ENCODE measurements at regions not wholly inside any gene's neighbourhood (a gene's known extent, or its start where the extent isn't known, plus 50 kb on each side); places are given as distances from the start of the nearest gene placed in this dataset.

DNA sequence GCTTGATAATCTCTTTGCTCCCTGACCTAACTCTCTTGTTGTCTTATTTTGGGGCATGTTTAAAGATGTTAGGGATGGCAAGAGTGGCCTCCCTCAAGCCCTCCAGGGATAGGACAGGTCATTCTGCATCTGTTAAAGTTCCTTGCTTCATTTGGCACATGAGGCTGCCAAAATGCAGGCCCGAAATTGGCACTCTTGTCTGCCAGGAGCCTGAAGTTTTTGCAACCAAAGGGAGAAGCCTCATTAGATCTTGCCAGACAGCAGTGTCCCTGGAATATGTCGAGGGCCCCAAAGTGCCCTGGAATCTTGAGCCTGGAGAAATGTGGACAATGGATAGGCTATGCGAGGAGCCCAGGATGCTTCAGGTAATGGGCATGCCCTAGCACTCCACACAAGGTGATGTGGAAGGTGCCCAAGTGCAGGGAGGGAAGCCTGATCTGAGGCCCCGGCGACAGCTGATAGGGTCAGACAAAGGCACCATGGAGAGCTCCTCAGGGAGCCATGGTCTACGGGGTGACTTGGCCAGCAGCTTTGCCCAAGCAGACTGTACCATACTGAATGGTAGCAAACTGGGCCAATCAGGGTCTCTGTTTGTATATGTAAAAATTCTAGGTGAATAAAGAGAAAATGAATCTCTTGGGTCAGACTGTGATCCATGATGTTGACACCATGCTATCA is 173.0 kb upstream of the WSCD2 start:
- intact Hi-C loops (cut with DNase I): no loop called here
- Histone ChIP-seq H3K27ac (no peak overlapping the region), H3K4me1 (no peaks in the 10 kb centered on the region), H3K36me3 (no peaks in the 10 kb centered on the region), H3K9me3 (peaks cover 0 to 4% of the 10 kb centered on the region in 2 donors), H3K27me3 (no peaks in the 10 kb centered on the region), H3K4me3 (no peak overlapping the region)
- no peak for DNase-seq (ENCODE audit: low spot score in 2 of 2)
- TF ChIP-seq, protein P1, sequence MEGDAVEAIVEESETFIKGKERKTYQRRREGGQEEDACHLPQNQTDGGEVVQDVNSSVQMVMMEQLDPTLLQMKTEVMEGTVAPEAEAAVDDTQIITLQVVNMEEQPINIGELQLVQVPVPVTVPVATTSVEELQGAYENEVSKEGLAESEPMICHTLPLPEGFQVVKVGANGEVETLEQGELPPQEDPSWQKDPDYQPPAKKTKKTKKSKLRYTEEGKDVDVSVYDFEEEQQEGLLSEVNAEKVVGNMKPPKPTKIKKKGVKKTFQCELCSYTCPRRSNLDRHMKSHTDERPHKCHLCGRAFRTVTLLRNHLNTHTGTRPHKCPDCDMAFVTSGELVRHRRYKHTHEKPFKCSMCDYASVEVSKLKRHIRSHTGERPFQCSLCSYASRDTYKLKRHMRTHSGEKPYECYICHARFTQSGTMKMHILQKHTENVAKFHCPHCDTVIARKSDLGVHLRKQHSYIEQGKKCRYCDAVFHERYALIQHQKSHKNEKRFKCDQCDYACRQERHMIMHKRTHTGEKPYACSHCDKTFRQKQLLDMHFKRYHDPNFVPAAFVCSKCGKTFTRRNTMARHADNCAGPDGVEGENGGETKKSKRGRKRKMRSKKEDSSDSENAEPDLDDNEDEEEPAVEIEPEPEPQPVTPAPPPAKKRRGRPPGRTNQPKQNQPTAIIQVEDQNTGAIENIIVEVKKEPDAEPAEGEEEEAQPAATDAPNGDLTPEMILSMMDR (IDR thresholded peaks at IDR 0.05): no peak

DNA sequence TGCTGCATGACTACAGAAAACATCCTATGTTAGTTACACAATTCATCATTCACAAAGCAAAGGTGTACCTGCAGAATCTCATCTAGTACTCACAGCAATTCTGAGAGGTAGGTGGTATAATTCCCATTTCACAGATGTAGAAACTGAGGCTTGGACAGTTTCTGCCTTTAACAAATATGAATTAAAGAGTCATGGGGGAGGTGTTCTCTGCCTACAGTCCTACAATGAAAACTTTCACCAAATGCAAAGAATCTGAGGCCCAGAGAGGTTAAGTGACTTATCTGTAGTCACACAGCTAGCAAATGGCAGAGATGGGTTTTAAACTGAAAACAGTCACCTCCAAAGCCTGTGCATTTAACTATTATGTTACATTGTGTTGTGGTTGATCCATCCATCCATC is 171.6 kb upstream of the WSCD2 start:
- H3K4me3 ChIP-seq: no peak overlapping the region
- H3K4me1 ChIP-seq: no peaks in the 10 kb centered on the region
- no peaks in the 10 kb centered on the region for H3K27me3 ChIP-seq
- TF ChIP-seq, protein P1 (IDR thresholded peaks at IDR 0.05): no peak
- intact Hi-C loops (cut with DNase I): no loop called here
- no peak for DNase-seq (ENCODE audit: low spot score in 2 of 2)
- no peaks in the 10 kb centered on the region for H3K36me3 ChIP-seq
- no peaks in the 10 kb centered on the region for H3K9me3 ChIP-seq
- H3K27ac ChIP-seq: no peak overlapping the region

DNA sequence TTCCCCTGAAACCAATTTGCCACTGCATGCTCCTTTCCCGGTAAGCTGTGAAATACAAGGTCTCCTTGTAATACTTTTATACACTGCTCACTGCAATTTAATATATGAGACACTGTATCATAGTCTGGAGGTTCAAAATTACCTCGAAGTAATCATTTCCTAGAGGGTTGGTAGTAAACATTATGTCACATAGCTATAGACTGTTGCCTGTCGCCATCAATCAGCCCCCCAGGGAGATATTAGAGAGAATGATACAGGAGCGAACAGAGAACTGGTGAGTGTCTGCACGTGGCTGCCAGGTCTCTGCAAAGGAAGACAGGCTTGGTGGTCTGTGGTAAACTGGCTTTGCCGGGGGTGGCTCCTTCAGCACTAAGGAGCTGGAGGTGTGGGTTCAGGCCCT is 165.5 kb upstream of the WSCD2 start:
- no peaks in the 10 kb centered on the region for H3K27me3 ChIP-seq
- DNase-seq (ENCODE audit: low spot score in 2 of 2): no peak
- no peak overlapping the region for H3K4me3 ChIP-seq
- H3K4me1 ChIP-seq: no peaks in the 10 kb centered on the region
- intact Hi-C loops (cut with DNase I): no loop called here
- H3K27ac ChIP-seq: no peak overlapping the region
- TF ChIP-seq, protein P1 (IDR thresholded peaks at IDR 0.05): no peak
- no peaks in the 10 kb centered on the region for H3K36me3 ChIP-seq
- H3K9me3 ChIP-seq: no peaks in the 10 kb centered on the region

DNA sequence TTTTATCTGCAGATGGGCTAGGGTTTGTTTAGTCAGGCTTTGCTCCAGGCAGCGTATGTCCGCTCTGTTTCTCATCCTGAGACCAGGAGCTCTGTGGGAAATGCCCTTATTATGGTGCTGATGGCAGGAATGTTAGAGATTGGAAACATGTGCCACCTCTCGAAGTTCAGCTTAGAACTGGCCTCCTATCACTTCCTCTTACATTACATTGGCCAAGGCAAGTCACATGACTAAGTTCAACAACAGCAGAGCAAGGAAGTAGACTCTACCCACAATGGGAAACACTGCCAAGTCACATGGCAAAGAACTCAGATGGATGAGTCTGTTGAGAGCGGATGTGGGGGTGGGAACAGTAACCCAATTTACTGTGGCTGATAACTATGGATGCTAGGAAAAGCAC is 161.9 kb upstream of the WSCD2 start:
- intact Hi-C loops (cut with DNase I): no loop called here
- H3K36me3 ChIP-seq: no peaks in the 10 kb centered on the region
- H3K4me1 ChIP-seq: no peaks in the 10 kb centered on the region
- H3K27ac ChIP-seq: no peak overlapping the region
- no peaks in the 10 kb centered on the region for H3K9me3 ChIP-seq
- H3K4me3 ChIP-seq: no peak overlapping the region
- H3K27me3 ChIP-seq: no peaks in the 10 kb centered on the region
- TF ChIP-seq, protein P1 (IDR thresholded peaks at IDR 0.05): no peak
- DNase-seq (ENCODE audit: low spot score in 2 of 2): no peak

DNA sequence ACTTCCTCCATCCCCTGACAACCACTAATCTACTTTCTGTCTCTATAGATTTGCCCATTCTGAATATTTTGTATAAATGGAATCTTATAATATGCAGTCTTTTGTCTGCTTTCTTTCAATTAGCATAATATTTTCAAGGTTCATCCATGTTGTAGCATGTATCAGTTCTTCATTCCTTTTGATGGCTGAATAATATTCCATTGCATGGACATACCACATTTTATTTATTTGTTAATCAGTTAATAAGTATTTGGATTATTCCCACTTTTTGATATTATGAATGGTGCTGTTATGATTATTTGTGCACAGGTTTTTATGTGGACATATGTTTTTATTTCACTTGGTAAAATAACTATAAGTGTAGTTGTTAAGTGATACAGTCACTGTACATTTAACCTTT is 155.1 kb upstream of the WSCD2 start:
- H3K4me1 ChIP-seq: no peaks in the 10 kb centered on the region
- no peak overlapping the region for H3K27ac ChIP-seq
- TF ChIP-seq, protein P1 (IDR thresholded peaks at IDR 0.05): no peak
- H3K9me3 ChIP-seq: peaks cover 0 to 5% of the 10 kb centered on the region in 2 donors
- H3K4me3 ChIP-seq: no peak overlapping the region
- H3K27me3 ChIP-seq: no peaks in the 10 kb centered on the region
- DNase-seq (ENCODE audit: low spot score in 2 of 2): no peak
- no peaks in the 10 kb centered on the region for H3K36me3 ChIP-seq
- intact Hi-C loops (cut with DNase I): no loop called here

DNA sequence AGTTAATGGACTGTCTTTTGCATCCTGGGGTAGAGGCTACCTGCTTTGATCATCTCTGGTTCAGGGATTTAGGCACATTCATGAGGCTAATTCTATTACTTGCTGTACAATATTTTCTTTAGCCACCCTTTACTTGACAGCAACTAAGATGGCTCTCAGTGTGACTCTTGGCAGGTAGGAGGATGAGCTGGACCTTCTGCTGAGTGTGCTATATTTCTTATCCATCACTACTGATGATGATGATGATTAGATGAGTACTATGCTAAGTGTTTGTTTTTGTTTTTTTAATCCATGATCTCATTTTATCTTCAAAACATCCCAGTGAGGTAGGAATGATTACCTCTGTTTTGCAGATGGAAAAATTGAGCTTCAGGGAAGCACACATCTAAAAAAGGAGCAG is 152.8 kb upstream of the WSCD2 start:
- Histone ChIP-seq H3K4me1 (no peaks in the 10 kb centered on the region), H3K27me3 (no peaks in the 10 kb centered on the region), H3K27ac (no peak overlapping the region), H3K4me3 (no peak overlapping the region), H3K36me3 (no peaks in the 10 kb centered on the region), H3K9me3 (peaks cover 0 to 5% of the 10 kb centered on the region in 2 donors)
- TF ChIP-seq, protein P1 (IDR thresholded peaks at IDR 0.05): no peak
- intact Hi-C loops (cut with DNase I): no loop called here
- DNase-seq (ENCODE audit: low spot score in 2 of 2): no peak

Measured in ascending aorta (tissue), 2 donors.